HG03039 (cell line): ENCODE measurements at regions not wholly inside any gene's neighbourhood (a gene's known extent, or its start where the extent isn't known, plus 50 kb on each side); places are given as distances from the start of the nearest gene placed in this dataset.

ENCODE experiments used
- ATAC-seq: cut with Tn5 transposase; IDR thresholded peaks from one replicate; pipeline ENCODE4 v1.9.1; 2021; ENCODE audit warnings: mild to moderate bottlenecking, moderate library complexity; ENCODE audit not compliant: unreplicated experiment

GRCh38 chrX:45894864-45895645, 650.2 kb downstream of the ZNF674 start:
- ATAC-seq: no peak

- ATAC-seq: no peak
Measured at GRCh38 chrX:45889471-45889870, 655.8 kb downstream of the ZNF674 start.

- ATAC-seq: no peak
Measured at GRCh38 chrX:45888518-45888917, 656.7 kb downstream of the ZNF674 start.

GRCh38 chrX:45885931-45886330, 659.3 kb downstream of the ZNF674 start:
- no peak for ATAC-seq

- no peak for ATAC-seq
Measured at GRCh38 chrX:45879512-45879911, 665.7 kb downstream of the ZNF674 start.

GRCh38 chrX:45876206-45876605, 669.0 kb downstream of the ZNF674 start:
- ATAC-seq: no peak

GRCh38 chrX:45873781-45874180, 671.4 kb downstream of the ZNF674 start:
- no peak for ATAC-seq

GRCh38 chrX:45872480-45872879, 671.8 kb upstream of the DIPK2B start:
- no peak for ATAC-seq

GRCh38 chrX:45868425-45868824, 667.7 kb upstream of the DIPK2B start:
- no peak for ATAC-seq

- ATAC-seq: no peak
Measured at GRCh38 chrX:45862801-45863200, 662.1 kb upstream of the DIPK2B start.

GRCh38 chrX:45860450-45860849, 659.8 kb upstream of the DIPK2B start:
- ATAC-seq: no peak

- ATAC-seq: no peak
Measured at GRCh38 chrX:45859407-45859806, 658.7 kb upstream of the DIPK2B start.

GRCh38 chrX:45852884-45853283, 652.2 kb upstream of the DIPK2B start:
- no peak for ATAC-seq

- ATAC-seq: no peak
Measured at GRCh38 chrX:45851434-45851991, 650.8 kb upstream of the DIPK2B start.

- ATAC-seq: no peak
Measured at GRCh38 chrX:45850775-45851433, 650.2 kb upstream of the DIPK2B start.

GRCh38 chrX:45850197-45850774, 649.6 kb upstream of the DIPK2B start:
- ATAC-seq: no peak

- no peak for ATAC-seq
Measured at GRCh38 chrX:45849261-45849862, 648.7 kb upstream of the DIPK2B start.

- ATAC-seq: no peak
Measured at GRCh38 chrX:45847961-45848360, 647.3 kb upstream of the DIPK2B start.

- ATAC-seq: no peak
Measured at GRCh38 chrX:45846328-45846727, 645.7 kb upstream of the DIPK2B start.

GRCh38 chrX:45845142-45845541, 644.5 kb upstream of the DIPK2B start:
- ATAC-seq: no peak

- ATAC-seq: no peak
Measured at GRCh38 chrX:45843518-45843917, 642.8 kb upstream of the DIPK2B start.
